ENCODE measurements at regions not wholly inside any gene's neighbourhood (a gene's known extent, or its start where the extent isn't known, plus 50 kb on each side); places are given as distances from the start of the nearest gene placed in this dataset.

DNA sequence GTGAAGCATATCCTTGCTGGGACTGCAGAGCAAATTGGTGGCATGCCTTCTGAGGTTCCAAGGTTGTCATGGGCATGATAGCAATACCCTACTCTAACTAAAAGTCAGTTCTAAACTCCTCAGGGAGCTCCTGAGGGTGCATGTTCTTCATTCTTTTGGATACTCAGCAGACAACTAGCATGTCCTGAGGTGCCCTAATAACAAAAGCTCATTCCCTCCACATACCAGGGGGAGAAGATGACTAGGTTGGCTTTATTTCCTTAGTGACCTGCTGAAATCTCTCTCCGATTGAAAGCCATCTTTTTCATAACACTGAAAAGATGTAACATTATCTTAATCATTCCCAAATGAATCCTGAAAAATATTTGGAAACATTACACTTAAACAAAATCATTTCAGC, 188.7 kb upstream of the IGF1 start:
- no peak for TF ChIP-seq CEBPB (IDR thresholded peaks at IDR 0.05)
- no peak for TF ChIP-seq RFX5 (IDR thresholded peaks at IDR 0.05)
- TF ChIP-seq CBX2 (IDR thresholded peaks at IDR 0.05; ENCODE audit: borderline replicate concordance, low read depth), result no peak
- no peak for TF ChIP-seq MAFK (IDR thresholded peaks at IDR 0.05; ENCODE audit: partially characterized antibody)
- TF ChIP-seq, protein P1, sequence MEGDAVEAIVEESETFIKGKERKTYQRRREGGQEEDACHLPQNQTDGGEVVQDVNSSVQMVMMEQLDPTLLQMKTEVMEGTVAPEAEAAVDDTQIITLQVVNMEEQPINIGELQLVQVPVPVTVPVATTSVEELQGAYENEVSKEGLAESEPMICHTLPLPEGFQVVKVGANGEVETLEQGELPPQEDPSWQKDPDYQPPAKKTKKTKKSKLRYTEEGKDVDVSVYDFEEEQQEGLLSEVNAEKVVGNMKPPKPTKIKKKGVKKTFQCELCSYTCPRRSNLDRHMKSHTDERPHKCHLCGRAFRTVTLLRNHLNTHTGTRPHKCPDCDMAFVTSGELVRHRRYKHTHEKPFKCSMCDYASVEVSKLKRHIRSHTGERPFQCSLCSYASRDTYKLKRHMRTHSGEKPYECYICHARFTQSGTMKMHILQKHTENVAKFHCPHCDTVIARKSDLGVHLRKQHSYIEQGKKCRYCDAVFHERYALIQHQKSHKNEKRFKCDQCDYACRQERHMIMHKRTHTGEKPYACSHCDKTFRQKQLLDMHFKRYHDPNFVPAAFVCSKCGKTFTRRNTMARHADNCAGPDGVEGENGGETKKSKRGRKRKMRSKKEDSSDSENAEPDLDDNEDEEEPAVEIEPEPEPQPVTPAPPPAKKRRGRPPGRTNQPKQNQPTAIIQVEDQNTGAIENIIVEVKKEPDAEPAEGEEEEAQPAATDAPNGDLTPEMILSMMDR (IDR thresholded peaks at IDR 0.05), result no peak
- TF ChIP-seq, protein P2, sequence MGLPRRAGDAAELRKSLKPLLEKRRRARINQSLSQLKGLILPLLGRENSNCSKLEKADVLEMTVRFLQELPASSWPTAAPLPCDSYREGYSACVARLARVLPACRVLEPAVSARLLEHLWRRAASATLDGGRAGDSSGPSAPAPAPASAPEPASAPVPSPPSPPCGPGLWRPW (IDR thresholded peaks at IDR 0.05), result no peak
- no peak for TF ChIP-seq CHD2 (IDR thresholded peaks at IDR 0.05; ENCODE audit: low read length, partially characterized antibody)
- TF ChIP-seq, protein P3, sequence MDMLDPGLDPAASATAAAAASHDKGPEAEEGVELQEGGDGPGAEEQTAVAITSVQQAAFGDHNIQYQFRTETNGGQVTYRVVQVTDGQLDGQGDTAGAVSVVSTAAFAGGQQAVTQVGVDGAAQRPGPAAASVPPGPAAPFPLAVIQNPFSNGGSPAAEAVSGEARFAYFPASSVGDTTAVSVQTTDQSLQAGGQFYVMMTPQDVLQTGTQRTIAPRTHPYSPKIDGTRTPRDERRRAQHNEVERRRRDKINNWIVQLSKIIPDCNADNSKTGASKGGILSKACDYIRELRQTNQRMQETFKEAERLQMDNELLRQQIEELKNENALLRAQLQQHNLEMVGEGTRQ (IDR thresholded peaks at IDR 0.05), result no peak
- TF ChIP-seq POLR2A (IDR thresholded peaks at IDR 0.05; ENCODE audit: low read length), result no peak
- TF ChIP-seq, protein P4, sequence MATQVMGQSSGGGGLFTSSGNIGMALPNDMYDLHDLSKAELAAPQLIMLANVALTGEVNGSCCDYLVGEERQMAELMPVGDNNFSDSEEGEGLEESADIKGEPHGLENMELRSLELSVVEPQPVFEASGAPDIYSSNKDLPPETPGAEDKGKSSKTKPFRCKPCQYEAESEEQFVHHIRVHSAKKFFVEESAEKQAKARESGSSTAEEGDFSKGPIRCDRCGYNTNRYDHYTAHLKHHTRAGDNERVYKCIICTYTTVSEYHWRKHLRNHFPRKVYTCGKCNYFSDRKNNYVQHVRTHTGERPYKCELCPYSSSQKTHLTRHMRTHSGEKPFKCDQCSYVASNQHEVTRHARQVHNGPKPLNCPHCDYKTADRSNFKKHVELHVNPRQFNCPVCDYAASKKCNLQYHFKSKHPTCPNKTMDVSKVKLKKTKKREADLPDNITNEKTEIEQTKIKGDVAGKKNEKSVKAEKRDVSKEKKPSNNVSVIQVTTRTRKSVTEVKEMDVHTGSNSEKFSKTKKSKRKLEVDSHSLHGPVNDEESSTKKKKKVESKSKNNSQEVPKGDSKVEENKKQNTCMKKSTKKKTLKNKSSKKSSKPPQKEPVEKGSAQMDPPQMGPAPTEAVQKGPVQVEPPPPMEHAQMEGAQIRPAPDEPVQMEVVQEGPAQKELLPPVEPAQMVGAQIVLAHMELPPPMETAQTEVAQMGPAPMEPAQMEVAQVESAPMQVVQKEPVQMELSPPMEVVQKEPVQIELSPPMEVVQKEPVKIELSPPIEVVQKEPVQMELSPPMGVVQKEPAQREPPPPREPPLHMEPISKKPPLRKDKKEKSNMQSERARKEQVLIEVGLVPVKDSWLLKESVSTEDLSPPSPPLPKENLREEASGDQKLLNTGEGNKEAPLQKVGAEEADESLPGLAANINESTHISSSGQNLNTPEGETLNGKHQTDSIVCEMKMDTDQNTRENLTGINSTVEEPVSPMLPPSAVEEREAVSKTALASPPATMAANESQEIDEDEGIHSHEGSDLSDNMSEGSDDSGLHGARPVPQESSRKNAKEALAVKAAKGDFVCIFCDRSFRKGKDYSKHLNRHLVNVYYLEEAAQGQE (IDR thresholded peaks at IDR 0.05), result no peak
- no peak for TF ChIP-seq HOXB13 (CRISPR knock-in tag; IDR thresholded peaks at IDR 0.05; ENCODE audit: low read depth)
- TF ChIP-seq, protein P5, sequence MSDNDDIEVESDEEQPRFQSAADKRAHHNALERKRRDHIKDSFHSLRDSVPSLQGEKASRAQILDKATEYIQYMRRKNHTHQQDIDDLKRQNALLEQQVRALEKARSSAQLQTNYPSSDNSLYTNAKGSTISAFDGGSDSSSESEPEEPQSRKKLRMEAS (IDR thresholded peaks at IDR 0.05), result no peak
- no peak for TF ChIP-seq RCOR1 (IDR thresholded peaks at IDR 0.05; ENCODE audit: low read depth, low read length)
